ENCODE measurements at regions not wholly inside any gene's neighbourhood (a gene's known extent, or its start where the extent isn't known, plus 50 kb on each side); places are given as distances from the start of the nearest gene placed in this dataset.

DNA sequence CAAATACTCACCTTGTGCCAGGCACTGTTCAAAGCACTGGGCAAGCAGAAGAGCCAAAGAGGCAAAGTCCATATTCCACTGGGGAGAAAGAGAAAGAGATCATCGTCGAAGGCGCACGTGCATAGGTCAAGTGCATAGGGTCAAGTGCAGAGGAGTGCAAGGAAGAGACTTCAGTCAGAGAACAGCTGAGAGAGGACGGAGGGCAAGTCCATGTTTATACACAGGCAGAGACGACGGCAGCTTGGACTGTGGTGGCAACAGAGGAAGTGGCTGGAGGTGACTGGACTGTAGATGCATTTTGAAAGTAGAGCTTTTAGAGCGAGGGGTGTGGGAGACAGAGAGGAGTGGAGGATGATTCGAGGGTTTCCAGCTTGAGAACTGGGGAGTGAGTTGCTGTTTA, 74.7 kb upstream of the SDK2 start:
- no peak for TF ChIP-seq POLR2A (IDR thresholded peaks at IDR 0.05)
- TF ChIP-seq CTCF (IDR thresholded peaks at IDR 0.05): no peak
- TF ChIP-seq POLR2AphosphoS5 (IDR thresholded peaks at IDR 0.05): no peak

Measured in prostate gland (tissue), 2 donors.